Caco-2 (cell line): ENCODE measurements at regions not wholly inside any gene's neighbourhood (a gene's known extent, or its start where the extent isn't known, plus 50 kb on each side); places are given as distances from the start of the nearest gene placed in this dataset.

Experiments used
- BruUV-seq: library from RNA; stranded (reverse); fragments of 400-500 nt; replicated peaks from 2 replicates; lab custom pipeline; 2021; lab: Mats Ljungman, UMichigan
- CTCF ChIA-PET: fragments of 300-600 bp; sonication (Branson Sonifier 250); formaldehyde crosslinking; loops from one replicate; lab custom pipeline; 2022; ENCODE audit warnings: antibody characterized with exemption; lab: Charles Lee
- POLR2A ChIA-PET: fragments of 300-600 bp; sonication (Branson Sonifier 250); formaldehyde crosslinking; loops from one replicate; lab custom pipeline; 2022; ENCODE audit warnings: antibody characterized with exemption; lab: Charles Lee
- DNase-seq, 2 experiments: peaks; one replicate each; pipeline versions ENCODE4 v3.0.0 to v3.0.0-alpha.2; 2020 to 2022
- H3K27me3 ChIP-seq: replicated peaks from 2 replicates; pipeline ENCODE4 v1.6.0; 2011; ENCODE audit warnings: low read length; ENCODE audit not compliant: control insufficient read depth, insufficient read depth
- H3K36me3 ChIP-seq: 2 replicates; pipeline ENCODE4 v1.5.1; 2011; ENCODE audit warnings: low read length; ENCODE audit not compliant: control insufficient read depth, insufficient read depth
- H3K4me1 ChIP-seq: fragments of 250-450 bp; sonication (Bioruptor Pico); 2 replicates; pipeline ENCODE4 v1.5.1; 2020; ENCODE audit warnings: mild to moderate bottlenecking
- H3K4me3 ChIP-seq: 2 replicates; pipeline ENCODE4 v1.5.1; 2011; ENCODE audit warnings: low read depth, mild to moderate bottlenecking, control low read depth, low read length
- H3K9me3 ChIP-seq: fragments of 250-450 bp; sonication (Bioruptor Pico); 2 replicates; pipeline ENCODE4 v1.5.1; 2020; ENCODE audit warnings: mild to moderate bottlenecking, moderate library complexity
- H3K27ac Mint-ChIP-seq: one replicate; pipeline ENCODE4 v1.8.0; 2022; ENCODE audit warnings: mixed read lengths; ENCODE audit not compliant: unreplicated experiment
- H3K27me3 Mint-ChIP-seq: one replicate; pipeline ENCODE4 v1.8.0; 2022; ENCODE audit warnings: mixed read lengths; ENCODE audit not compliant: insufficient read depth, unreplicated experiment
- H3K36me3 Mint-ChIP-seq: one replicate; pipeline ENCODE4 v1.8.0; 2022; ENCODE audit warnings: mild to moderate bottlenecking, mixed read lengths; ENCODE audit not compliant: insufficient read depth, unreplicated experiment
- H3K4me1 Mint-ChIP-seq: one replicate; pipeline ENCODE4 v1.8.0; 2022; ENCODE audit warnings: low read depth, mixed read lengths; ENCODE audit not compliant: unreplicated experiment
- H3K4me3 Mint-ChIP-seq: one replicate; pipeline ENCODE4 v1.8.0; 2022; ENCODE audit warnings: mild to moderate bottlenecking, moderate library complexity, mixed read lengths; ENCODE audit not compliant: unreplicated experiment
- H3K9me3 Mint-ChIP-seq: one replicate; pipeline ENCODE4 v1.8.0; 2022; ENCODE audit warnings: mixed read lengths; ENCODE audit not compliant: unreplicated experiment
- intact Hi-C: fragments of 100-400 bp; cut with micrococcal nuclease; formaldehyde crosslinking; loops from one replicate; pipeline ENCODE4 v1.10.0; 2022; ENCODE audit not compliant: unreplicated experiment
- TF ChIP-seq, protein P1 (sequence below), 2 experiments: fragments of 200-600 bp in 1 of 2; IDR thresholded peaks; 1 replicate in 1 of 2; 2 replicates in 1 of 2; pipeline versions ENCODE4 v1.5.1 to v1.8.0; 2011 to 2022; ENCODE audit warnings: antibody characterized with exemption in 1 of 2, control low read depth in 1 of 2, inconsistent platforms in 1 of 2, low read depth in 1 of 2, low read length in 1 of 2, mild to moderate bottlenecking in 1 of 2, moderate library complexity in 1 of 2; ENCODE audit not compliant: insufficient read depth in 1 of 2, severe bottlenecking in 1 of 2, unreplicated experiment in 1 of 2

DNA sequence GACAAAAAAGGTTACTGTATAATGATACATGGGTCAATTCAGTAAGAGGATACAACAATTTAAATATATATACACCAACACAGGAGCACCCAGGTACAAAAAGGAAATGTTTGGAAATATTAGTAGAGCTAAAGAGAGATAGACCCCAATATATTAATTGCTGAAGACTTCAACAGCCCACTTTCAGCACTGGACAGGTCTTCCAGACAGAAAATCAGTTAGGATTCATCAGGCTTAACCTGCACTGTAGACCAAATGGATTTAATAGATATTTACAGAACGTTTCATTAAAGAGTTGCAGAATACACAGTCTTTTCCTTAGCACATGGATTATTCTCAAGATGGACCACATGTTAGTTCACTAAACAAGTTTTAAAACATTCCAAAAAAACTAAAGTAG is 845.9 kb upstream of the GBE1 start:
- Mint-ChIP-seq H3K36me3 (no peaks in the 10 kb centered on the region), H3K27me3 (no peaks in the 10 kb centered on the region), H3K9me3 (peaks cover 7% of the 10 kb centered on the region), H3K4me1 (no peaks in the 10 kb centered on the region), H3K4me3 (no peak overlapping the region), H3K27ac (no peak overlapping the region)
- H3K4me1 ChIP-seq, result no peaks in the 10 kb centered on the region
- intact Hi-C loops, result no loop called here
- ChIA-PET CTCF (no interaction called here), POLR2A (no interaction called here)
- no peaks in the 10 kb centered on the region for H3K36me3 ChIP-seq
- no peak for DNase-seq
- no peak overlapping the region for H3K4me3 ChIP-seq
- H3K27me3 ChIP-seq, result no peaks in the 10 kb centered on the region
- TF ChIP-seq, protein P1, sequence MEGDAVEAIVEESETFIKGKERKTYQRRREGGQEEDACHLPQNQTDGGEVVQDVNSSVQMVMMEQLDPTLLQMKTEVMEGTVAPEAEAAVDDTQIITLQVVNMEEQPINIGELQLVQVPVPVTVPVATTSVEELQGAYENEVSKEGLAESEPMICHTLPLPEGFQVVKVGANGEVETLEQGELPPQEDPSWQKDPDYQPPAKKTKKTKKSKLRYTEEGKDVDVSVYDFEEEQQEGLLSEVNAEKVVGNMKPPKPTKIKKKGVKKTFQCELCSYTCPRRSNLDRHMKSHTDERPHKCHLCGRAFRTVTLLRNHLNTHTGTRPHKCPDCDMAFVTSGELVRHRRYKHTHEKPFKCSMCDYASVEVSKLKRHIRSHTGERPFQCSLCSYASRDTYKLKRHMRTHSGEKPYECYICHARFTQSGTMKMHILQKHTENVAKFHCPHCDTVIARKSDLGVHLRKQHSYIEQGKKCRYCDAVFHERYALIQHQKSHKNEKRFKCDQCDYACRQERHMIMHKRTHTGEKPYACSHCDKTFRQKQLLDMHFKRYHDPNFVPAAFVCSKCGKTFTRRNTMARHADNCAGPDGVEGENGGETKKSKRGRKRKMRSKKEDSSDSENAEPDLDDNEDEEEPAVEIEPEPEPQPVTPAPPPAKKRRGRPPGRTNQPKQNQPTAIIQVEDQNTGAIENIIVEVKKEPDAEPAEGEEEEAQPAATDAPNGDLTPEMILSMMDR (IDR thresholded peaks at IDR 0.05; ENCODE audit: insufficient read depth in 1 of 2, low read depth in 1 of 2, low read length in 1 of 2, severe bottlenecking in 1 of 2, unreplicated experiment in 1 of 2), result no peak
- no peaks in the 10 kb centered on the region for H3K9me3 ChIP-seq
- no TSS peak for BruUV-seq

DNA sequence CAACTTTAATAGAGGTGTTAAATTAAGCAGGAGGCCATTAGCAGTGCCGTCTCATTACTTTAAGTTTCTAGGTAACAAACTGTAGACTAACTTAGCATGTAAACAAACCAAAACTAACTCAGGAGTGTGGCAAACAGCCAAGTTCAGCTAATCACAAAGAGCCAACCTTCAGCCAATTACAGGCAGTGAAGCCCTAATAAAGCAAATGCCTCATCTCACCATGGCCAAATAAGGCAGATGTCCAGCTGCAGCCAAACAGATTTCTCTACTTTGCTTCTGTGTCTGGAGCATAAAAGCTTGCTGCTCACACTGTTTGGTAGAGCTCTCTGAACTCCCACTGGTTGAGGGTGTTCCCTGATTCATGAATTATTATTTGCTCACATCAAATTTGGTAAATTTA is 835.4 kb upstream of the GBE1 start:
- no peak for DNase-seq
- TF ChIP-seq, protein P1 (IDR thresholded peaks at IDR 0.05; ENCODE audit: insufficient read depth in 1 of 2, low read depth in 1 of 2, low read length in 1 of 2, severe bottlenecking in 1 of 2, unreplicated experiment in 1 of 2), result no peak
- Mint-ChIP-seq H3K27me3 (no peaks in the 10 kb centered on the region), H3K36me3 (no peaks in the 10 kb centered on the region), H3K9me3 (peaks cover 20% of the 10 kb centered on the region), H3K4me3 (no peak overlapping the region), H3K27ac (no peak overlapping the region), H3K4me1 (no peaks in the 10 kb centered on the region)
- no peaks in the 10 kb centered on the region for H3K36me3 ChIP-seq
- no peaks in the 10 kb centered on the region for H3K27me3 ChIP-seq
- ChIA-PET CTCF (no interaction called here), POLR2A (no interaction called here)
- intact Hi-C loops, result no loop called here
- no peak overlapping the region for H3K4me3 ChIP-seq
- H3K9me3 ChIP-seq, result no peaks in the 10 kb centered on the region
- no TSS peak for BruUV-seq
- H3K4me1 ChIP-seq, result no peaks in the 10 kb centered on the region

DNA sequence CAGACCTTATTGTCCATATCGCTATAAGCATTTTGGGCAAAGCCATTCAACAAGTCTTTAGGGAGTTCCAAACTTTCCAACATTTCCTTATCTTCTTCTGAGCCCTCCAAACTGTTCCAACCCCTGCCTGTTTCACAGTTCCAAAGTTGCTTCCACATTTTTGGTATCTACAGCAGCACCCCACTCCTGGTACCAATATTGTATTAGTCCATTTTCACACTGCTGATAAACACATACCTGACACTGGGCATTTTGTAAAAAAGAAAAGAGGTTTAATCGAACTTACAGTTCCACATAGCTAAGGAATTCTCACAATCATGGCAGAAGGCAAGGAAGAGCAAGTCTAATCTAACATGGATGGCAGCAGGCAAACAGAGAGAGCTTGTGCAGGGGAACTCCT is 834.1 kb upstream of the GBE1 start:
- no peaks in the 10 kb centered on the region for H3K4me1 ChIP-seq
- POLR2A ChIA-PET, result no interaction called here
- intact Hi-C loops, result no loop called here
- TF ChIP-seq, protein P1 (IDR thresholded peaks at IDR 0.05; ENCODE audit: insufficient read depth in 1 of 2, low read depth in 1 of 2, low read length in 1 of 2, severe bottlenecking in 1 of 2, unreplicated experiment in 1 of 2), result no peak
- H3K4me3 ChIP-seq, result no peak overlapping the region
- no peaks in the 10 kb centered on the region for H3K27me3 Mint-ChIP-seq
- H3K4me3 Mint-ChIP-seq, result no peak overlapping the region
- BruUV-seq, result no TSS peak
- CTCF ChIA-PET, result no interaction called here
- no peaks in the 10 kb centered on the region for H3K36me3 Mint-ChIP-seq
- H3K9me3 Mint-ChIP-seq, result peaks cover 20% of the 10 kb centered on the region
- no peak overlapping the region for H3K27ac Mint-ChIP-seq
- H3K9me3 ChIP-seq, result no peaks in the 10 kb centered on the region
- no peaks in the 10 kb centered on the region for H3K36me3 ChIP-seq
- H3K4me1 Mint-ChIP-seq, result no peaks in the 10 kb centered on the region
- H3K27me3 ChIP-seq, result no peaks in the 10 kb centered on the region
- DNase-seq, result no peak
